Astrocyte (in vitro differentiated cells and primary cell): ENCODE measurements at regions not wholly inside any gene's neighbourhood (a gene's known extent, or its start where the extent isn't known, plus 50 kb on each side); places are given as distances from the start of the nearest gene placed in this dataset.
"Not testable (repeated sequence)": the region's sequence is repeated elsewhere in the genome, so short reads cannot be mapped to it uniquely, and the experiment has no call there.

ENCODE experiments used
- DNase-seq: peaks from one replicate; pipeline ENCODE4 v3.0.0-alpha.2; 2010; ENCODE audit warnings: low read depth
- FAIRE-seq: peaks from 2 replicates; lab custom pipeline; 2011; peaks lifted over from hg19 to GRCh38; lab: Jason Lieb, UNC
- H2AFZ ChIP-seq: 2 replicates; pipeline ENCODE4 v1.6.0; 2012; ENCODE audit warnings: low read depth, low read length, inconsistent platforms
- H3K27ac ChIP-seq: 2 replicates; pipeline ENCODE4 v1.5.1; 2011; ENCODE audit warnings: low read depth, low read length, inconsistent platforms
- H3K27me3 ChIP-seq: 2 replicates; pipeline ENCODE4 v1.6.0; 2011; ENCODE audit warnings: low read length, inconsistent platforms; ENCODE audit not compliant: insufficient read depth
- H3K36me3 ChIP-seq: 2 replicates; pipeline ENCODE4 v1.5.1; 2011; ENCODE audit warnings: low read length, inconsistent platforms; ENCODE audit not compliant: insufficient read depth
- H3K4me1 ChIP-seq: 2 replicates; pipeline ENCODE4 v1.5.1; 2011; ENCODE audit warnings: low read length, inconsistent platforms; ENCODE audit not compliant: insufficient read depth
- H3K4me2 ChIP-seq: 2 replicates; pipeline ENCODE4 v1.6.0; 2012; ENCODE audit warnings: low read length, inconsistent platforms
- H3K4me3 ChIP-seq: 2 replicates; pipeline ENCODE4 v1.5.1; 2011; ENCODE audit warnings: low read depth, mild to moderate bottlenecking, low read length, inconsistent platforms; ENCODE audit not compliant: insufficient read depth
- H3K79me2 ChIP-seq: 2 replicates; pipeline ENCODE4 v1.6.0; 2012; ENCODE audit warnings: mild to moderate bottlenecking, low read length, inconsistent platforms; ENCODE audit not compliant: insufficient read depth
- H3K9ac ChIP-seq: 2 replicates; pipeline ENCODE4 v1.6.0; 2012; ENCODE audit warnings: mild to moderate bottlenecking, low read length, inconsistent platforms
- H3K9me3 ChIP-seq: 2 replicates; pipeline ENCODE4 v1.5.1; 2012; ENCODE audit warnings: low read depth, mild to moderate bottlenecking, low read length, inconsistent platforms; ENCODE audit not compliant: insufficient read depth
- H4K20me1 ChIP-seq: 2 replicates; pipeline ENCODE4 v1.6.0; 2012; ENCODE audit warnings: low read length, inconsistent platforms; ENCODE audit not compliant: insufficient read depth
- H3K27ac Mint-ChIP-seq: one replicate; pipeline ENCODE4 v1.8.0; 2021; ENCODE audit warnings: mild to moderate bottlenecking, mixed read lengths; ENCODE audit not compliant: unreplicated experiment
- H3K27me3 Mint-ChIP-seq: one replicate; pipeline ENCODE4 v1.8.0; 2021; ENCODE audit warnings: low read depth, mixed read lengths; ENCODE audit not compliant: unreplicated experiment
- H3K36me3 Mint-ChIP-seq: one replicate; pipeline ENCODE4 v1.8.0; 2021; ENCODE audit warnings: low read depth, mixed read lengths; ENCODE audit not compliant: unreplicated experiment
- H3K4me1 Mint-ChIP-seq: one replicate; pipeline ENCODE4 v1.8.0; 2021; ENCODE audit warnings: low read depth, mixed read lengths; ENCODE audit not compliant: unreplicated experiment
- H3K4me3 Mint-ChIP-seq: one replicate; pipeline ENCODE4 v1.8.0; 2021; ENCODE audit warnings: mild to moderate bottlenecking, moderate library complexity, mixed read lengths; ENCODE audit not compliant: unreplicated experiment
- H3K9me3 Mint-ChIP-seq: one replicate; pipeline ENCODE4 v1.8.0; 2021; ENCODE audit warnings: mild to moderate bottlenecking, mixed read lengths; ENCODE audit not compliant: unreplicated experiment
- EZH2 ChIP-seq: IDR thresholded peaks from 2 replicates; pipeline ENCODE4 v1.6.1; 2012; ENCODE audit warnings: mild to moderate bottlenecking, low read length, inconsistent platforms; ENCODE audit not compliant: insufficient read depth
- TF ChIP-seq, protein P1 (sequence below): IDR thresholded peaks from 2 replicates; pipeline ENCODE4 v1.5.1; 2011; ENCODE audit warnings: low read depth, mild to moderate bottlenecking, inconsistent platforms, low read length, moderate library complexity; ENCODE audit not compliant: insufficient read depth

DNA sequence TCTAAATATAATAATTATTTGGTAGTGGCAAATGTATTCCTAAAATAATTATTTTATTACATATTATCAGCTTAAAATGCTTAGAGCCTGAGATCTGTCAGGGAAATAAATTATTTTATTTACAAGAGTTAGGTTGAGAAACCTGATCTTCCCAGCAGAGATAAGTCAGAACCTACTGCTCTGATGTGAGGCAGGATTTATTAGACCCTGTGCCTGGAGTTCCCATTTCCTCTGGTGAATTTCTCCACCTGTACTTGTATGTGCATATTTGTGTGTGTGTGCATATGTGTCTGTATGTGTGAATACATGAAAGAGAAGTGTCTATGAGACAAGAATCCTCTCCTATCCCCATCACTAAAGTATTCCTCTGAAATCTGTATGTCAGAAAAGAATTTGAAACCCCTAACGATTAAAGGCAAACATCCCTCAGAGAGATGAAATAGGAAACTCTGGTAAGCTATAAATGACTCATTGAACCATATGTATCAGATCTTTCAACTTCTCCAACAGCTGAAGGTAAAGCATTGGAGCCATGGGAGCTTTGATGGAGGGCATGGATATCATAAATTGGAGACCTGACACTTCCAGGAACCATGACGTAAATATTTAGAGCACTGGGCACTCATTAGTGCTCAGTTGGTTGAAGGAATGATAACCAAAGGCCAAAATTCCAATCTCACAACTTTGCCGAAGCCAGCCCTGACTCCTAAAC is 190.9 kb downstream of the XPNPEP1 start:
- Histone ChIP-seq H3K79me2 (no peaks in the 10 kb centered on the region), H3K36me3 (no peaks in the 10 kb centered on the region), H3K9me3 (no peaks in the 10 kb centered on the region), H4K20me1 (no peaks in the 10 kb centered on the region), H3K27ac (no peak overlapping the region), H2AFZ (no peak overlapping the region), H3K4me1 (no peaks in the 10 kb centered on the region), H3K27me3 (no peaks in the 10 kb centered on the region), H3K4me2 (no peak overlapping the region), H3K4me3 (no peak overlapping the region), H3K9ac (no peak overlapping the region)
- Mint-ChIP-seq H3K4me3 (no peak overlapping the region), H3K27ac (no peak overlapping the region), H3K27me3 (no peaks in the 10 kb centered on the region), H3K4me1 (peaks cover 4% of the 10 kb centered on the region), H3K36me3 (no peaks in the 10 kb centered on the region), H3K9me3 (peaks cover 2% of the 10 kb centered on the region)
- TF ChIP-seq, protein P1, sequence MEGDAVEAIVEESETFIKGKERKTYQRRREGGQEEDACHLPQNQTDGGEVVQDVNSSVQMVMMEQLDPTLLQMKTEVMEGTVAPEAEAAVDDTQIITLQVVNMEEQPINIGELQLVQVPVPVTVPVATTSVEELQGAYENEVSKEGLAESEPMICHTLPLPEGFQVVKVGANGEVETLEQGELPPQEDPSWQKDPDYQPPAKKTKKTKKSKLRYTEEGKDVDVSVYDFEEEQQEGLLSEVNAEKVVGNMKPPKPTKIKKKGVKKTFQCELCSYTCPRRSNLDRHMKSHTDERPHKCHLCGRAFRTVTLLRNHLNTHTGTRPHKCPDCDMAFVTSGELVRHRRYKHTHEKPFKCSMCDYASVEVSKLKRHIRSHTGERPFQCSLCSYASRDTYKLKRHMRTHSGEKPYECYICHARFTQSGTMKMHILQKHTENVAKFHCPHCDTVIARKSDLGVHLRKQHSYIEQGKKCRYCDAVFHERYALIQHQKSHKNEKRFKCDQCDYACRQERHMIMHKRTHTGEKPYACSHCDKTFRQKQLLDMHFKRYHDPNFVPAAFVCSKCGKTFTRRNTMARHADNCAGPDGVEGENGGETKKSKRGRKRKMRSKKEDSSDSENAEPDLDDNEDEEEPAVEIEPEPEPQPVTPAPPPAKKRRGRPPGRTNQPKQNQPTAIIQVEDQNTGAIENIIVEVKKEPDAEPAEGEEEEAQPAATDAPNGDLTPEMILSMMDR, result no peak
- TF ChIP-seq EZH2, result no peak
- no peak for FAIRE-seq
- DNase-seq, result no peak

DNA sequence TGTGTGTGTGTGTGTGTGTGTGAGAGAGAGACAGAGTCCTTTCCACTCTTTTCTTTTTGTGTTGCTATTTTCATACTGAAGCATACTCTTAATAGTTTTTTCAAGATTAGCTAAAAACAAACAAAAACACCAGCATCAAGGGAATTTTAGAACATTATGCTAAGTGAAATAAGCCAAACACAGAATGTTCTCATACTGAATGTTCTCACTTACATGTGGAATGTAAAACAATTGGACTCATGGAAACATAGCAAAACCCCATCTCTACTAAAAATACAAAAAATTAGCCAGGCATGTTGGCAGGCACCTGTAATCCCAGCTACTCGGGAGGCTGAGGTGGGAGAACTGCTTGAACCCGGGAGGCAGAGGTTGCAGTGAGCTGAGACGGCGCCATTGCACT is 193.4 kb downstream of the XPNPEP1 start:
- H3K9me3 ChIP-seq, DNase-seq, H4K20me1 ChIP-seq, FAIRE-seq, H3K4me3 ChIP-seq, H3K27ac ChIP-seq, H2AFZ ChIP-seq, H3K4me2 ChIP-seq, H3K27ac Mint-ChIP-seq, H3K27me3 ChIP-seq, H3K9ac ChIP-seq, H3K36me3 ChIP-seq, H3K4me1 ChIP-seq, H3K27me3 Mint-ChIP-seq, H3K36me3 Mint-ChIP-seq, H3K4me3 Mint-ChIP-seq, H3K9me3 Mint-ChIP-seq, H3K79me2 ChIP-seq, H3K4me1 Mint-ChIP-seq: not testable (repeated sequence)

DNA sequence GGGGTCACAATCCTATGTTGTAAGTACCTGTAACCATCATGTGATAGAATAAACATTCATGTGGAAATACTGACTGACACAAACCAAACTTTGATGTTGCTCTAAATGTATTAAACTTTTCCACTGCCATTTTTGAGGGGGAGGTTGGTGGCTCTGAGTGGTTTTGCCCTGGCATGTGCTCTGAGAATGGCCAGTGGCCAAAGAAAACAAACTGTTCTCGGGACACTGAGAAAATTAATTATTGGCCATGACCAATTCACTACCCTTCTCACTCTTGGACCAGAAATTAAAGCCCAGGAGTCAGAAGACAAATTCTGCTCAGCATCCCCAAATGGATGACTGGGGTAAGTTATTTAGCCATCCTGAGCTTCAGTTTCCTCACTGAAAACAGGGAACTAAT is 195.9 kb downstream of the XPNPEP1 start:
- H3K27me3 ChIP-seq, result no peaks in the 10 kb centered on the region
- no peaks in the 10 kb centered on the region for H4K20me1 ChIP-seq
- no peaks in the 10 kb centered on the region for H3K9me3 ChIP-seq
- no peak overlapping the region for H3K27ac Mint-ChIP-seq
- DNase-seq (no peak), FAIRE-seq (no peak)
- TF ChIP-seq EZH2, result no peak
- TF ChIP-seq, protein P1, result no peak
- no peak overlapping the region for H3K4me2 ChIP-seq
- H2AFZ ChIP-seq, result no peak overlapping the region
- no peaks in the 10 kb centered on the region for H3K36me3 Mint-ChIP-seq
- peaks cover 2% of the 10 kb centered on the region for H3K9me3 Mint-ChIP-seq
- no peak overlapping the region for H3K4me3 ChIP-seq
- H3K9ac ChIP-seq, result no peak overlapping the region
- H3K79me2 ChIP-seq, result no peaks in the 10 kb centered on the region
- no peaks in the 10 kb centered on the region for H3K36me3 ChIP-seq
- no peaks in the 10 kb centered on the region for H3K27me3 Mint-ChIP-seq
- H3K4me1 Mint-ChIP-seq, result peaks cover 5% of the 10 kb centered on the region
- H3K27ac ChIP-seq, result no peak overlapping the region
- no peak overlapping the region for H3K4me3 Mint-ChIP-seq
- no peaks in the 10 kb centered on the region for H3K4me1 ChIP-seq
